Endothelial cell (in vitro differentiated cells): ENCODE measurements at regions not wholly inside any gene's neighbourhood (a gene's known extent, or its start where the extent isn't known, plus 50 kb on each side); places are given as distances from the start of the nearest gene placed in this dataset.

ENCODE experiments used
- DNase-seq: peaks from one replicate; pipeline ENCODE4 v3.0.0; 2021; ENCODE audit warnings: low spot score
- H3K27ac Mint-ChIP-seq: one replicate; pipeline ENCODE4 v1.8.0; 2021; ENCODE audit warnings: mixed read lengths, inconsistent platforms; ENCODE audit not compliant: unreplicated experiment
- H3K27me3 Mint-ChIP-seq: one replicate; pipeline ENCODE4 v1.8.0; 2021; ENCODE audit warnings: mild to moderate bottlenecking, moderate library complexity, mixed read lengths, inconsistent platforms; ENCODE audit not compliant: unreplicated experiment
- H3K36me3 Mint-ChIP-seq: one replicate; pipeline ENCODE4 v1.8.0; 2021; ENCODE audit warnings: mild to moderate bottlenecking, low read depth, mixed read lengths, inconsistent platforms; ENCODE audit not compliant: unreplicated experiment
- H3K4me1 Mint-ChIP-seq: one replicate; pipeline ENCODE4 v1.8.0; 2021; ENCODE audit warnings: mild to moderate bottlenecking, mixed read lengths, inconsistent platforms; ENCODE audit not compliant: unreplicated experiment
- H3K4me3 Mint-ChIP-seq: one replicate; pipeline ENCODE4 v1.8.0; 2021; ENCODE audit warnings: mild to moderate bottlenecking, mixed read lengths, inconsistent platforms; ENCODE audit not compliant: unreplicated experiment
- H3K9me3 Mint-ChIP-seq: one replicate; pipeline ENCODE4 v1.8.0; 2021; ENCODE audit warnings: mixed read lengths, inconsistent platforms; ENCODE audit not compliant: unreplicated experiment
- TF ChIP-seq, protein P1 (sequence below): fragments of 200-600 bp; sonication (generic); IDR thresholded peaks from one replicate; pipeline ENCODE4 v1.5.0; 2021; ENCODE audit warnings: antibody characterized with exemption; ENCODE audit not compliant: unreplicated experiment

DNA sequence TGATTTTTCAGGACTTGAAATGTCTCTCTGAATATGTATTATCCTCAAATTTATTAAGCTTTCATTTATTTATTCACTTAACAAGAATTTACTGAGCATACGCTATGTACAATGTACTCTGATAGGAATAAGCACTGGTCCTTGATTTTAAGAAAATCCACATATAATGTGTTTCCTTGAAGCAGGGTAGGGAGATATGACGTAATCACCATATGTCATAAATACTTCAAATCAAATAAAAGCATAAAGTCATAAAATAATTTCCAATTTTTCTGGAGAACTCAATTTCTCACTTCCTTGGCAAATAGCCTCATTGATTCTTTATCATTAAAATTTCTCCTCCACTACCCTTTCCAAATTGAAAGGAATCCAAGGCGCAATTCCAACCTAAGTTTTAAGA, 177.8 kb upstream of the GAP43 start:
- no peaks in the 10 kb centered on the region for H3K9me3 Mint-ChIP-seq
- H3K4me1 Mint-ChIP-seq = peaks cover 10% of the 10 kb centered on the region
- DNase-seq = no peak
- no peaks in the 10 kb centered on the region for H3K27me3 Mint-ChIP-seq
- H3K27ac Mint-ChIP-seq = no peak overlapping the region
- no peaks in the 10 kb centered on the region for H3K36me3 Mint-ChIP-seq
- TF ChIP-seq, protein P1, sequence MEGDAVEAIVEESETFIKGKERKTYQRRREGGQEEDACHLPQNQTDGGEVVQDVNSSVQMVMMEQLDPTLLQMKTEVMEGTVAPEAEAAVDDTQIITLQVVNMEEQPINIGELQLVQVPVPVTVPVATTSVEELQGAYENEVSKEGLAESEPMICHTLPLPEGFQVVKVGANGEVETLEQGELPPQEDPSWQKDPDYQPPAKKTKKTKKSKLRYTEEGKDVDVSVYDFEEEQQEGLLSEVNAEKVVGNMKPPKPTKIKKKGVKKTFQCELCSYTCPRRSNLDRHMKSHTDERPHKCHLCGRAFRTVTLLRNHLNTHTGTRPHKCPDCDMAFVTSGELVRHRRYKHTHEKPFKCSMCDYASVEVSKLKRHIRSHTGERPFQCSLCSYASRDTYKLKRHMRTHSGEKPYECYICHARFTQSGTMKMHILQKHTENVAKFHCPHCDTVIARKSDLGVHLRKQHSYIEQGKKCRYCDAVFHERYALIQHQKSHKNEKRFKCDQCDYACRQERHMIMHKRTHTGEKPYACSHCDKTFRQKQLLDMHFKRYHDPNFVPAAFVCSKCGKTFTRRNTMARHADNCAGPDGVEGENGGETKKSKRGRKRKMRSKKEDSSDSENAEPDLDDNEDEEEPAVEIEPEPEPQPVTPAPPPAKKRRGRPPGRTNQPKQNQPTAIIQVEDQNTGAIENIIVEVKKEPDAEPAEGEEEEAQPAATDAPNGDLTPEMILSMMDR = no peak
- no peak overlapping the region for H3K4me3 Mint-ChIP-seq

GRCh38 chr3:115448851-115449250, 174.5 kb upstream of the GAP43 start:
- no peaks in the 10 kb centered on the region for H3K9me3 Mint-ChIP-seq
- H3K4me3 Mint-ChIP-seq = no peak overlapping the region
- H3K4me1 Mint-ChIP-seq = peaks cover 17% of the 10 kb centered on the region
- H3K27me3 Mint-ChIP-seq = no peaks in the 10 kb centered on the region
- TF ChIP-seq, protein P1 = no peak
- H3K36me3 Mint-ChIP-seq = no peaks in the 10 kb centered on the region
- no peak overlapping the region for H3K27ac Mint-ChIP-seq
- no peak for DNase-seq

GRCh38 chr3:115450036-115450435, 173.3 kb upstream of the GAP43 start:
- Mint-ChIP-seq H3K9me3 (no peaks in the 10 kb centered on the region), H3K4me3 (no peak overlapping the region), H3K27me3 (no peaks in the 10 kb centered on the region), H3K4me1 (peaks cover 20% of the 10 kb centered on the region), H3K36me3 (no peaks in the 10 kb centered on the region), H3K27ac (no peak overlapping the region)
- TF ChIP-seq, protein P1 = no peak
- no peak for DNase-seq

DNA sequence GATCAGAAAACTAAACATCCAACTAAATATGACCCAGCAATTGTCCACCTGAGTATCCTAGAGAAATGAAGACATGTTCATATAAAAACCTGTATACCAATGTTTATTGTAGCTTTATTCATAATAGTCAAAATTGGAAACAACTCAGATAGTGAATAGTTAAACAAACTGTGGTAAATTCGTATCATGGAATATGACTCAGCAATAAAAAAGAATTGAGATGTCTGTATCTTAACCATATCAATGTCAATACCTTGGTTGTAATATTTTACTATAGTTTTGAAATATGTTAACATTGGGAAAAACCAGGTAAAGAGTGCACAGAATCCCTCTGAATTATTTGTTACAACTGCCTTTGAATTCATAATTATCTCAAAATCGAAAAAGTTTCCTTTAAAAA, 159.3 kb upstream of the GAP43 start:
- Mint-ChIP-seq H3K4me3 (no peak overlapping the region), H3K9me3 (no peaks in the 10 kb centered on the region), H3K36me3 (no peaks in the 10 kb centered on the region), H3K27ac (no peak overlapping the region), H3K4me1 (no peaks in the 10 kb centered on the region), H3K27me3 (peaks cover 1% of the 10 kb centered on the region)
- TF ChIP-seq, protein P1 = no peak
- DNase-seq = no peak

- no peaks in the 10 kb centered on the region for H3K27me3 Mint-ChIP-seq
- no peak for DNase-seq
- H3K4me1 Mint-ChIP-seq = peaks cover 3% of the 10 kb centered on the region
These were observed 153.7 kb upstream of the GAP43 start for GRCh38 chr3:115469649-115470048.

More at GRCh38 chr3:115469649-115470048, 153.7 kb upstream of the GAP43 start:
- no peaks in the 10 kb centered on the region for H3K9me3 Mint-ChIP-seq
- no peak overlapping the region for H3K4me3 Mint-ChIP-seq
- TF ChIP-seq, protein P1 = no peak
- no peak overlapping the region for H3K27ac Mint-ChIP-seq
- no peaks in the 10 kb centered on the region for H3K36me3 Mint-ChIP-seq
